ENCODE measurements at regions not wholly inside any gene's neighbourhood (a gene's known extent, or its start where the extent isn't known, plus 50 kb on each side); places are given as distances from the start of the nearest gene placed in this dataset.

- TF ChIP-seq POLR2AphosphoS5 (IDR thresholded peaks at IDR 0.05; ENCODE audit: low read depth, low read length) (no peak), FOXP2 (optimal IDR thresholded peaks at IDR 0.05; ENCODE audit: borderline replicate concordance, extremely low read depth, extremely low read length, insufficient read depth) (no peak), SIN3A (IDR thresholded peaks at IDR 0.05; ENCODE audit: borderline replicate concordance, insufficient read depth, low read length) (no peak)
- TF ChIP-seq, protein P1, sequence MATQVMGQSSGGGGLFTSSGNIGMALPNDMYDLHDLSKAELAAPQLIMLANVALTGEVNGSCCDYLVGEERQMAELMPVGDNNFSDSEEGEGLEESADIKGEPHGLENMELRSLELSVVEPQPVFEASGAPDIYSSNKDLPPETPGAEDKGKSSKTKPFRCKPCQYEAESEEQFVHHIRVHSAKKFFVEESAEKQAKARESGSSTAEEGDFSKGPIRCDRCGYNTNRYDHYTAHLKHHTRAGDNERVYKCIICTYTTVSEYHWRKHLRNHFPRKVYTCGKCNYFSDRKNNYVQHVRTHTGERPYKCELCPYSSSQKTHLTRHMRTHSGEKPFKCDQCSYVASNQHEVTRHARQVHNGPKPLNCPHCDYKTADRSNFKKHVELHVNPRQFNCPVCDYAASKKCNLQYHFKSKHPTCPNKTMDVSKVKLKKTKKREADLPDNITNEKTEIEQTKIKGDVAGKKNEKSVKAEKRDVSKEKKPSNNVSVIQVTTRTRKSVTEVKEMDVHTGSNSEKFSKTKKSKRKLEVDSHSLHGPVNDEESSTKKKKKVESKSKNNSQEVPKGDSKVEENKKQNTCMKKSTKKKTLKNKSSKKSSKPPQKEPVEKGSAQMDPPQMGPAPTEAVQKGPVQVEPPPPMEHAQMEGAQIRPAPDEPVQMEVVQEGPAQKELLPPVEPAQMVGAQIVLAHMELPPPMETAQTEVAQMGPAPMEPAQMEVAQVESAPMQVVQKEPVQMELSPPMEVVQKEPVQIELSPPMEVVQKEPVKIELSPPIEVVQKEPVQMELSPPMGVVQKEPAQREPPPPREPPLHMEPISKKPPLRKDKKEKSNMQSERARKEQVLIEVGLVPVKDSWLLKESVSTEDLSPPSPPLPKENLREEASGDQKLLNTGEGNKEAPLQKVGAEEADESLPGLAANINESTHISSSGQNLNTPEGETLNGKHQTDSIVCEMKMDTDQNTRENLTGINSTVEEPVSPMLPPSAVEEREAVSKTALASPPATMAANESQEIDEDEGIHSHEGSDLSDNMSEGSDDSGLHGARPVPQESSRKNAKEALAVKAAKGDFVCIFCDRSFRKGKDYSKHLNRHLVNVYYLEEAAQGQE (IDR thresholded peaks at IDR 0.05; ENCODE audit: insufficient read depth in 1 of 2, low read depth in 2 of 2, low read length in 2 of 2), result no peak
These were observed 91.9 kb upstream of the TP53I11 start for GRCh38 chr11:45042560-45042959.

GRCh38 chr11:45043755-45044475 lies 93.2 kb upstream of the TP53I11 start:
- no peak for TF ChIP-seq FOXP2 (optimal IDR thresholded peaks at IDR 0.05; ENCODE audit: borderline replicate concordance, extremely low read depth, extremely low read length, insufficient read depth)
- TF ChIP-seq POLR2AphosphoS5 (IDR thresholded peaks at IDR 0.05; ENCODE audit: low read depth, low read length), result no peak
- TF ChIP-seq TAF1 (IDR thresholded peaks at IDR 0.05; ENCODE audit: borderline replicate concordance, insufficient read depth, low read length), result no peak
- TF ChIP-seq, protein P1 (IDR thresholded peaks at IDR 0.05; ENCODE audit: insufficient read depth in 1 of 2, low read depth in 2 of 2, low read length in 2 of 2), result no peak

GRCh38 chr11:45045683-45046471 lies 95.2 kb upstream of the TP53I11 start:
- TF ChIP-seq FOXP2 (optimal IDR thresholded peaks at IDR 0.05; ENCODE audit: borderline replicate concordance, extremely low read depth, extremely low read length, insufficient read depth), result no peak
- TF ChIP-seq, protein P1 (IDR thresholded peaks at IDR 0.05; ENCODE audit: insufficient read depth in 1 of 2, low read depth in 2 of 2, low read length in 2 of 2), result no peak
- no peak for TF ChIP-seq TAF1 (IDR thresholded peaks at IDR 0.05; ENCODE audit: borderline replicate concordance, insufficient read depth, low read length)
- no peak for TF ChIP-seq SIN3A (IDR thresholded peaks at IDR 0.05; ENCODE audit: borderline replicate concordance, insufficient read depth, low read length)
- no peak for TF ChIP-seq POLR2AphosphoS5 (IDR thresholded peaks at IDR 0.05; ENCODE audit: low read depth, low read length)

GRCh38 chr11:45048313-45048841 lies 97.7 kb upstream of the TP53I11 start:
- TF ChIP-seq POLR2AphosphoS5 (IDR thresholded peaks at IDR 0.05; ENCODE audit: low read depth, low read length), result no peak
- TF ChIP-seq FOXP2 (optimal IDR thresholded peaks at IDR 0.05; ENCODE audit: borderline replicate concordance, extremely low read depth, extremely low read length, insufficient read depth), result no peak
- TF ChIP-seq, protein P1 (IDR thresholded peaks at IDR 0.05; ENCODE audit: insufficient read depth in 1 of 2, low read depth in 2 of 2, low read length in 2 of 2), result no peak
- TF ChIP-seq TAF1 (IDR thresholded peaks at IDR 0.05; ENCODE audit: borderline replicate concordance, insufficient read depth, low read length), result no peak
- no peak for TF ChIP-seq SIN3A (IDR thresholded peaks at IDR 0.05; ENCODE audit: borderline replicate concordance, insufficient read depth, low read length)

Data from PFSK-1 (cell line).